ENCODE measurements at regions not wholly inside any gene's neighbourhood (a gene's known extent, or its start where the extent isn't known, plus 50 kb on each side); places are given as distances from the start of the nearest gene placed in this dataset.

GRCh38 chr9:82161876-82162275 lies 173.3 kb downstream of the SPATA31D1 start:
- DNase-seq: no peak

GRCh38 chr9:82164159-82164558 lies 175.6 kb downstream of the SPATA31D1 start:
- no peak for DNase-seq

DNA sequence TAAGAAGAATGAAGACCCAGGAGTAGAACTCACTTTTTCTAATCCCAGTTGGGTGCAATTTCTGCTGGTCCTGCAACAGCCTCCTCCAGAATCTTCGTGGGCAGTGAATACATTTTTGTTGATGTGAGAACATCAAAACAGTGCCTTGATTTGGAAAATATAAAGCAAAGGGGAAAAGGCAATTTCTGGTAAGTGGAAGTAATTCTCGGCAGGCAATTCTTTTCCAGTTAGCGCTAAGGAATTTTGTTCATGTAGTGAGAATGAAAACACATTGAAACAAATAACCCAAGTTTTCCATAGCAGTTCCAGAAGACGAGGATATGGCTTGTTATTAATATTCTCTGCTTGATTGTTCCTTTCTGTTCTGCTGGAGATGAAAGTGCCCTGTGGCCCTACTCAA lies 178.7 kb downstream of the SPATA31D1 start:
- no peak for DNase-seq

- DNase-seq: no peak
Measured at GRCh38 chr9:82168585-82168984, 180.0 kb downstream of the SPATA31D1 start.

DNA sequence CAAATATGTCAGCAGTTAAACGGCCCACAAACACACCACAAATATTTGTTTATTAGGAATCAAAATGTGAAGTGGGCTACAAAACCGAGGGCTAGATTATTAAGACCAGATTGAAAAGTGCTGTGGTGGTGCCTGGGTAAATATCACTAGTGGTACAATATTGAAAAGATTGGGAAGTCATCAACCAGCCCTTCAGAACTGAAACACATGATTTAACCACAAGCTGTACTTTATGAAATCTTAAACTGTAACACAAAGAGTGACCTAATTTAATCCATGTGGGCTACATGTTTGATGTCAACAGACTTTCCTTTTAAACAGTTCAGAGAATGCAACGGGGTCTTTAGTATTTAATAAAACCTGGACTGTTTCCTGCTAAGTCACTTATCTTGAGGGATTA lies 182.3 kb downstream of the SPATA31D1 start:
- no peak for DNase-seq

GRCh38 chr9:82171271-82171670 lies 182.7 kb downstream of the SPATA31D1 start:
- DNase-seq: no peak

- no peak for DNase-seq
Measured at GRCh38 chr9:82180711-82181110, 192.1 kb downstream of the SPATA31D1 start.

- DNase-seq: no peak
Measured at GRCh38 chr9:82183181-82183860, 194.7 kb downstream of the SPATA31D1 start.

GRCh38 chr9:82184524-82184923 lies 196.0 kb downstream of the SPATA31D1 start:
- no peak for DNase-seq

- no peak for DNase-seq
Measured at GRCh38 chr9:82188817-82189216, 200.2 kb downstream of the SPATA31D1 start.

DNA sequence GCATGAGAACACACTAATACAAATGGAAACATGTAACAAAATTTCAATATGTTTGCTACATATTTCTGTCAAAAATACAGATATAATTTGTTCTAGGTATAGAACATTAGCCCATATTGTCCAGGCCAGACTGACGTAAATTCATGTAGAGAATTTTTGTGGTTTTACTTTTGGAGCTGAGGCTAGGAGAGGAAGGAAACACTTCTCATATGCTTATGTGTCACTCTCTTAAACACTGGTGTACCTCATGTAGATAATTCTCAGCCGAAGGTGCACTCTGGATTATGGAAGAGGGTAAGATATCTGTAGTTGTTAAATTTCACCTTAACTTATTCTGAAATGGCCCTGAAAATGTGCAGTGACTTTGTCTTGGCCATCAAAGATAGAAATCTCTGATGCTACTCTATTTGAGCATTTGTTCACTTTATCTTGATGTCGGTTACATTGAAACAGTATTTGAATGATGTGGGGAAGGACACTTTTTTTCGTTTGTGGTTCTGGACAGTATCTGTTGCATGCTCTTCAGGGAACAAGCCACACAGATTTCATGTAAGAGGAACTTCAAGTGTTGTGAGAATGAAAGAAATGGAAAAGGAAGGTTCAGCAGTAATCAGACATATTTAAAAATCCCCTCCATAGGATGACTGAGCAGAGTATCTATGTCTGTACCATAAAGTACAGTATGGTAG lies 202.7 kb downstream of the SPATA31D1 start:
- DNase-seq: no peak

- no peak for DNase-seq
Measured at GRCh38 chr9:82192211-82192610, 203.6 kb downstream of the SPATA31D1 start.

- DNase-seq: no peak
Measured at GRCh38 chr9:82196622-82197441, 208.3 kb downstream of the SPATA31D1 start.

- DNase-seq: no peak
Measured at GRCh38 chr9:82201196-82201595, 212.6 kb downstream of the SPATA31D1 start.

DNA sequence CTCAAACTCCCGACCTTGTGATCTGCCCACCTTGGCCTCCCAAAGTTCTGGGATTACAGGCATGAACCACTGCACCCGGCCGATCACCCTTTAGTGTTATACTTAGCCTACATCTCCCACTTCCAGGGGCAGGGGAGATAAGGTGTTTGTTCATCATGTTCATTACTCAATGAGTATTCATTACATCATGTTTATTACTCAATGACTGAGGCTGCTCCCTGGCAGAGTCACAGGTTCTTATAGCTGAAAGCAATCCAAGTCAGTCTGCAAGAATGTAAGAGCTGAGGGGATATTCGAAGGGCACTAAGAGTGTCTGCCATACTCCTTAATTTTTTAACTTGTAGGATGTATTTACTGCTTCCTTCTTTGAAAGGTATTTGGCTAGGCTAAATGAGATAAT lies 214.2 kb downstream of the SPATA31D1 start:
- no peak for DNase-seq

- DNase-seq: no peak
Measured at GRCh38 chr9:82206490-82206889, 217.9 kb downstream of the SPATA31D1 start.

DNA sequence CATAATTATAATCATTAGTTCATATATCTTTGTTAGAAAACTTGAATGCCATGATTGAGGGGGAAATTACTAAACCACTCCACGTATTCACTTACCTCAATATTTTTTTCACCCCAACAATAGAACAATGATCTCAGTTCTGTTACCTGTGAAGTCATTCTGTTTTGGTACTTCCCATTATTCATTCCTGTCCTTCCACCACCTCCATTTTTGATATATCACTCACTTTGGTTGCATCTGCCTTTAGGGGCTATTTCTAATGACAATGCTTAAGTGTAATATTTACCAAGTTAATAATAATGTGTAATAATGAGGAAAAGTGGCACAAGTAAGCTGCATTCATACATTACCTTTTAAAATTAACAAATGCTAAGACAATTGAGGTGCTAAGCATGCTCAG lies 218.4 kb downstream of the SPATA31D1 start:
- DNase-seq: no peak

GRCh38 chr9:82208741-82209450 lies 220.3 kb downstream of the SPATA31D1 start:
- DNase-seq: no peak

DNA sequence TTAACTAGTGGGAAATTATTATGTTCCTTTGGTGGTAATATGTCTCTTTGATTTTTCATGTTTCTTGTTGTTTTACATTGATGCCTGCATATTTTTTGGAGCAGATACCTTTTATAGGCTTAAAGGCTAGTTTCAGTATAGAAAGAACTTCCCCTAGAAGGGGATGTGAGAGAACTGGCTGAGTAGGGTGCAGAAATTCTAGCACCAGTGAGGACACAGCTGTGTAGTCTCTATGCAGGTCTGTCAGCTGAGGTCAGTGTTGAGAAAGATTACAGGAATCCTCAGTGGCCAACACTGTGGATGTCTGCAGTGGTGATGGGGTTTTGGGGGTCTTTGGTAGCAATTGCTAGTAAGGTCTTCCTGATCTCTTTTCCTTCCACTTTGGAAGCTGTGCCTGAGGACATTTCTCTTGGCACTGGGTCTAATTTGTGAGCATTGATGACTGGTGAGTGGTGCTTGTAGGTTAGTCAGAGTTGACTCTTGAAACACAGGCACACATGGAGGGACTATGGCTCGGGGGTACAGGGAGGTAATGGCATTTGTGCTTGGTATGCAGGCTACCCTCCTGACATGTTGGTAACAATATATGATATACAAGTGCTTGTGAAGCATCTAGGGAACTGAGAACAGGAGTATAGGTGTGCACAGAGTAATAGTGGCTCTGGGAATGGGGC lies 221.4 kb downstream of the SPATA31D1 start:
- no peak for DNase-seq

DNA sequence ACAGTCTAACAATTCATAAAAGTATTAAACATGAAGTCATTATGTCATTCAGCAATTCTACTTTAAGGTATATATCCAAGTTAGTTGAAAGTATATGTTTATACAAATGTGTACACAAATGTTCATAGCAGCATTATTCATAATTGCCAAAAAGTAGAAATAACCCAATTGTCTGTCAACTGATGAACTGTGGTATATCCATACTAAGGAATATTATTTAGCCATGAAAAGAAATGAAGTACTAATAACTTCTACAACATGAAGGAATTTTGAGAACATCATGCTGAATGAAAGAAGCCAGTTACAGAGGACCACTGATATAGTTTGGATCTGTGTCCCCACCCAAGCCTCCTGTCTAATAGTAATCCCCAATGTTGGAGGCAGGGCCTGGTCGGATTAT lies 224.3 kb downstream of the SPATA31D1 start:
- DNase-seq: no peak

- no peak for DNase-seq
Measured at GRCh38 chr9:82216435-82216834, 227.9 kb downstream of the SPATA31D1 start.

DNA sequence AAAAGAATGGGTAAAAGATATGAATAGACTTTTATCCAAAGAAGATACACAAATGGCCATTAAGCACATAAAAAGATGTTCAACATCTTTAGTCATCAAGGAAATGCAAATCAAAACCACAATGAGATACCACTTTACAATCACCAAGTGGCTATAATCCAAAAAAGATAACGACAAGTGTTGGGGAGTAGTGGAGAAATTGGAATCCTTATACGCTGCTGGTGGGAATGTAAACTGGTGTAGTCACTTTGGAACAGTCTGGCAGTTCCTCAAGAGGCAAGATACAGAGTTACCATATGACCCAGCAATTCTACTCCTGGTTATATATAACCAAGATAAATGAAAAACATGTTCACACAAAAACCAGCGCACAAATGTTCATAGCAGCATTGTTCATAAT lies 234.9 kb downstream of the SPATA31D1 start:
- no peak for DNase-seq

DNA sequence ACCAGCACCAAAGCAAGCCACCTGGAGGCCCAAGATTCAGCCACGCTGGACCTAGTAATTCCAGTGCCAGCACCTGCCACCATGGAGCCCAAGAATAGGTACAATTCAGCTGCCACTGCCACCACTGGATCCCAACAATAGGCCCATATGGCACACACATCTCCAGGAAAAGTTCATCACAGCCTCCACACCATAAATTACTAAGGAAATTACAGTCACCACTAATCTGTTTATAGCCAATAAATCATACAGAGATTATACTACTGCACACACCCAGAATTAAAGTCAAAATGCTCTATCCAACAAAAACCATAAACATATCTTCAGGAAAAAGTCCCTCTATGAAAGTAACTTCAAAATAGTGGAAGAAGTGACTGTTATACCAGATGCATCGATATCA lies 242.8 kb downstream of the SPATA31D1 start:
- DNase-seq: no peak
